Suprapubic skin (tissue), 4 donors: ENCODE measurements at regions not wholly inside any gene's neighbourhood (a gene's known extent, or its start where the extent isn't known, plus 50 kb on each side); places are given as distances from the start of the nearest gene placed in this dataset.

Experiments used
- CTCF ChIP-seq, 2 donors: fragments of 200-600 bp in 1 of 2; fragments of 450-650 bp in 1 of 2; sonication (generic) in 1 of 2; IDR thresholded peaks; one replicate each; pipeline ENCODE4 v1.5.1; 2016 to 2019; ENCODE audit warnings: antibody characterized with exemption in 2 of 2, mild to moderate bottlenecking in 1 of 2, moderate library complexity in 1 of 2
- POLR2A ChIP-seq, 2 donors: fragments of 450-650 bp; IDR thresholded peaks; one replicate each; pipeline ENCODE4 v1.6.1; 2017; ENCODE audit warnings: antibody characterized with exemption in 2 of 2, mild to moderate bottlenecking in 2 of 2, moderate library complexity in 2 of 2
- POLR2AphosphoS5 ChIP-seq, 3 donors: sonication (generic); formaldehyde crosslinking; IDR thresholded peaks; one replicate each; pipeline ENCODE4 v1.6.1; 2017; ENCODE audit warnings: antibody characterized with exemption in 3 of 3

- TF ChIP-seq CTCF (IDR thresholded peaks at IDR 0.05) (no peak), POLR2AphosphoS5 (IDR thresholded peaks at IDR 0.05) (no peak), POLR2A (IDR thresholded peaks at IDR 0.05) (no peak)
These were observed 576.2 kb downstream of the PTPRU start for GRCh38 chr1:29812408-29813135.
